ENCODE measurements at regions not wholly inside any gene's neighbourhood (a gene's known extent, or its start where the extent isn't known, plus 50 kb on each side); places are given as distances from the start of the nearest gene placed in this dataset.

DNA sequence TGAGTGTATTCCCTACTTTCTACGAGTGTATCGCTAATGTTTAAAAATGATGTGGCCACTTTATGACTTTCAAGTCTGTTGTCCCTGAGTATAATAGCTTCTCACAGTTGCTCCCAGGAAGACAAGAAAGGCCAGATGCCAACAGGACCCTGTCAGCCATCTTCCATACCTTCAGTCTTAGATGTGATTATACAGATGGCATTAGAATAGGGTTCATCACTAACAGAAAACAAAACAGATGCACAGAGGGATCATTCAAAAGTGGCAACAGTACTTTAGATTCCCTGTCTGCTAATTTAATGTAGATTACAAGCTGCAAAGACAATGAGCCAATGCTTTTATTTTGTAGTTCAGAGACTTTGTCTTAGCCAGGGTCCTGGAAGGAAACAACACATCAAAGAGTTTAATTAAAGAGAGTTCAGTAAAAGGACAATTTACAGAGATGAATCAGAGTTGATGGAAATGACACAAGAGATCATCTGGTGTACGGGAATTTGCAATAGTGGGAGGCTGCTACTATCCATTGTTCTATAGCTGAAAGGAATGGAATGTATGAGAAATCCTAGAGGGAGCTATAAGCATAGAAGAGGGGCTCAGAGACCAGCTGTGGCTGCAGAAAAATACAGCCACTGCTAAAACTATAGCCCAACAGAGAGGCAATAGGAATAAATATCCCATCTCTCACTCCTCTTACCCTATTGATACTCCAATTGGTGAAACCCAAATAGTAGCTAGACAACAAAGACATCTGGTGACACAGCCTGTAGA, 393.7 kb upstream of the SMC2 start:
- no peaks in the 10 kb centered on the region for H3K9me2 ChIP-seq (ENCODE audit: insufficient read depth, low read length)
- H3K79me2 ChIP-seq (ENCODE audit: insufficient read depth, low read depth, low read length): no peaks in the 10 kb centered on the region
- POLR2A ChIA-PET: interaction anchor here (0.7 to 1.6 kb wide), 2 partner anchors 9 kb away, joined by 3 read pairs; no protein-coding TSS in a partner anchor
- BruUV-seq (replicated peaks): no TSS peak
- DNase-seq (ENCODE audit: low spot score): no peak
- TF ChIP-seq, protein P1, sequence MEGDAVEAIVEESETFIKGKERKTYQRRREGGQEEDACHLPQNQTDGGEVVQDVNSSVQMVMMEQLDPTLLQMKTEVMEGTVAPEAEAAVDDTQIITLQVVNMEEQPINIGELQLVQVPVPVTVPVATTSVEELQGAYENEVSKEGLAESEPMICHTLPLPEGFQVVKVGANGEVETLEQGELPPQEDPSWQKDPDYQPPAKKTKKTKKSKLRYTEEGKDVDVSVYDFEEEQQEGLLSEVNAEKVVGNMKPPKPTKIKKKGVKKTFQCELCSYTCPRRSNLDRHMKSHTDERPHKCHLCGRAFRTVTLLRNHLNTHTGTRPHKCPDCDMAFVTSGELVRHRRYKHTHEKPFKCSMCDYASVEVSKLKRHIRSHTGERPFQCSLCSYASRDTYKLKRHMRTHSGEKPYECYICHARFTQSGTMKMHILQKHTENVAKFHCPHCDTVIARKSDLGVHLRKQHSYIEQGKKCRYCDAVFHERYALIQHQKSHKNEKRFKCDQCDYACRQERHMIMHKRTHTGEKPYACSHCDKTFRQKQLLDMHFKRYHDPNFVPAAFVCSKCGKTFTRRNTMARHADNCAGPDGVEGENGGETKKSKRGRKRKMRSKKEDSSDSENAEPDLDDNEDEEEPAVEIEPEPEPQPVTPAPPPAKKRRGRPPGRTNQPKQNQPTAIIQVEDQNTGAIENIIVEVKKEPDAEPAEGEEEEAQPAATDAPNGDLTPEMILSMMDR (conservative IDR thresholded peaks at IDR 0.05; ENCODE audit: low read length): no peak
- no peak for TF ChIP-seq EZH2phosphoT487 (IDR thresholded peaks at IDR 0.05; ENCODE audit: borderline replicate concordance, low read depth, low read length)
- intact Hi-C loops (cut with micrococcal nuclease; ENCODE audit: unreplicated experiment): no loop called here
- H3K27ac ChIP-seq (ENCODE audit: low read depth, low read length, poor library complexity, severe bottlenecking): no peak overlapping the region
- no peak overlapping the region for H3K4me2 ChIP-seq (ENCODE audit: low read length)
- no peak overlapping the region for H2AFZ ChIP-seq (ENCODE audit: low read length)
- H4K20me1 ChIP-seq (ENCODE audit: insufficient read depth, low read length): no peaks in the 10 kb centered on the region
- CTCF ChIA-PET (ENCODE audit: unreplicated experiment): no interaction called here
- H3K4me3 ChIP-seq (ENCODE audit: low read depth, low read length, poor library complexity, severe bottlenecking): no peak overlapping the region
- no peaks in the 10 kb centered on the region for H3K36me3 ChIP-seq (ENCODE audit: insufficient read depth, low read length)
- no peaks in the 10 kb centered on the region for H3K4me1 ChIP-seq (ENCODE audit: insufficient read depth, low read length, poor library complexity, severe bottlenecking)
- H3K9me3 ChIP-seq (ENCODE audit: low read length): no peaks in the 10 kb centered on the region

DNA sequence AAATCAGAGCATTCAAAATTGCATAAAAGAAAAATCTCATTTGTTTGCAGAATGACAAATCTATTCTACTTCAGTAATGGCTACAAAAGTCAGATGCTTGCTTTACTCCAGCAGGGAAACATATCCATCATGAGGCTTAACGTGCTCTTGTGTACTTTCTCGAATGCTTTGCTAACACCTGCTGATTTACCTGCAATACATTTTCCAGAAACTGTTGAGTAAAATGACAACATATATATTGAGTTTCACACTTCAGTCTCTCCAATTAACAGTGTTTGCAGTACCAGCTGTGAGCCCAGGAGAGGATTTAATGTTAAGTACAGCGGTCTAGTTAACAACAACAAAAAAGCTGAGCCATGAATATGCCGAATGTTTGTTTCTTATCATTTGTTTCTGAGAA, 391.5 kb upstream of the SMC2 start:
- Histone ChIP-seq H3K9me3 (ENCODE audit: low read length) (no peaks in the 10 kb centered on the region), H3K27ac (ENCODE audit: low read depth, low read length, poor library complexity, severe bottlenecking) (no peak overlapping the region), H3K4me1 (ENCODE audit: insufficient read depth, low read length, poor library complexity, severe bottlenecking) (no peaks in the 10 kb centered on the region), H4K20me1 (ENCODE audit: insufficient read depth, low read length) (no peaks in the 10 kb centered on the region), H3K4me2 (ENCODE audit: low read length) (no peak overlapping the region), H3K36me3 (ENCODE audit: insufficient read depth, low read length) (no peaks in the 10 kb centered on the region), H3K9me2 (ENCODE audit: insufficient read depth, low read length) (no peaks in the 10 kb centered on the region), H2AFZ (ENCODE audit: low read length) (no peak overlapping the region), H3K4me3 (ENCODE audit: low read depth, low read length, poor library complexity, severe bottlenecking) (no peak overlapping the region), H3K79me2 (ENCODE audit: insufficient read depth, low read depth, low read length) (no peaks in the 10 kb centered on the region)
- intact Hi-C loops (cut with micrococcal nuclease; ENCODE audit: unreplicated experiment): no loop called here
- ChIA-PET POLR2A (no interaction called here), CTCF (ENCODE audit: unreplicated experiment) (no interaction called here)
- BruUV-seq (replicated peaks): no TSS peak
- DNase-seq (ENCODE audit: low spot score): no peak
- TF ChIP-seq, protein P1 (conservative IDR thresholded peaks at IDR 0.05; ENCODE audit: low read length): no peak
- TF ChIP-seq EZH2phosphoT487 (IDR thresholded peaks at IDR 0.05; ENCODE audit: borderline replicate concordance, low read depth, low read length): no peak

- Histone ChIP-seq H3K9me3 (ENCODE audit: low read length) (no peaks in the 10 kb centered on the region), H4K20me1 (ENCODE audit: insufficient read depth, low read length) (no peaks in the 10 kb centered on the region), H3K4me2 (ENCODE audit: low read length) (no peak overlapping the region), H2AFZ (ENCODE audit: low read length) (no peak overlapping the region), H3K9me2 (ENCODE audit: insufficient read depth, low read length) (no peaks in the 10 kb centered on the region), H3K36me3 (ENCODE audit: insufficient read depth, low read length) (no peaks in the 10 kb centered on the region), H3K4me1 (ENCODE audit: insufficient read depth, low read length, poor library complexity, severe bottlenecking) (no peaks in the 10 kb centered on the region), H3K79me2 (ENCODE audit: insufficient read depth, low read depth, low read length) (no peaks in the 10 kb centered on the region), H3K4me3 (ENCODE audit: low read depth, low read length, poor library complexity, severe bottlenecking) (no peak overlapping the region), H3K27ac (ENCODE audit: low read depth, low read length, poor library complexity, severe bottlenecking) (no peak overlapping the region)
- DNase-seq (ENCODE audit: low spot score): no peak
- TF ChIP-seq EZH2phosphoT487 (IDR thresholded peaks at IDR 0.05; ENCODE audit: borderline replicate concordance, low read depth, low read length): no peak
- TF ChIP-seq, protein P1 (conservative IDR thresholded peaks at IDR 0.05; ENCODE audit: low read length): no peak
- intact Hi-C loops (cut with micrococcal nuclease; ENCODE audit: unreplicated experiment): no loop called here
- BruUV-seq (replicated peaks): no TSS peak
- ChIA-PET CTCF (ENCODE audit: unreplicated experiment) (no interaction called here), POLR2A (no interaction called here)
Measured at GRCh38 chr9:103707181-103707580, 386.9 kb upstream of the SMC2 start.

All from OCI-LY7 (cell line).